HG03066 (cell line): ENCODE measurements at regions not wholly inside any gene's neighbourhood (a gene's known extent, or its start where the extent isn't known, plus 50 kb on each side); places are given as distances from the start of the nearest gene placed in this dataset.
"Not testable (repeated sequence)": the region's sequence is repeated elsewhere in the genome, so short reads cannot be mapped to it uniquely, and the experiment has no call there.

Experiments used
- ATAC-seq: cut with Tn5 transposase; IDR thresholded peaks from one replicate; pipeline ENCODE4 v1.9.1; 2021; ENCODE audit warnings: low read depth; ENCODE audit not compliant: unreplicated experiment

GRCh38 chr19:28642787-28643683 lies 569.9 kb downstream of the UQCRFS1 start:
- ATAC-seq: no peak

- no peak for ATAC-seq
Observed at GRCh38 chr19:28641395-28641794, 571.6 kb downstream of the UQCRFS1 start.

GRCh38 chr19:28640506-28640905 lies 572.4 kb downstream of the UQCRFS1 start:
- ATAC-seq: no peak

GRCh38 chr19:28638445-28638844 lies 574.5 kb downstream of the UQCRFS1 start:
- no peak for ATAC-seq

GRCh38 chr19:28636706-28637105 lies 576.2 kb downstream of the UQCRFS1 start:
- no peak for ATAC-seq

- no peak for ATAC-seq
Observed at GRCh38 chr19:28636016-28636629, 576.8 kb downstream of the UQCRFS1 start.

- no peak for ATAC-seq
Observed at GRCh38 chr19:28634837-28635236, 578.1 kb downstream of the UQCRFS1 start.

GRCh38 chr19:28634019-28634328 lies 579.0 kb downstream of the UQCRFS1 start:
- no peak for ATAC-seq

- ATAC-seq: no peak
Observed at GRCh38 chr19:28633319-28634018, 579.5 kb downstream of the UQCRFS1 start.

- ATAC-seq: no peak
Observed at GRCh38 chr19:28632371-28633080, 580.4 kb downstream of the UQCRFS1 start.

- ATAC-seq: no peak
Observed at GRCh38 chr19:28631961-28632360, 581.0 kb downstream of the UQCRFS1 start.

- no peak for ATAC-seq
Observed at GRCh38 chr19:28627669-28628068, 585.3 kb downstream of the UQCRFS1 start.

GRCh38 chr19:28626407-28626806 lies 586.5 kb downstream of the UQCRFS1 start:
- not testable (repeated sequence) for ATAC-seq

GRCh38 chr19:28619816-28620429 lies 593.0 kb downstream of the UQCRFS1 start:
- no peak for ATAC-seq

GRCh38 chr19:28618504-28618903 lies 594.4 kb downstream of the UQCRFS1 start:
- no peak for ATAC-seq

GRCh38 chr19:28615966-28616365 lies 597.0 kb downstream of the UQCRFS1 start:
- no peak for ATAC-seq

GRCh38 chr19:28615546-28615916 lies 597.4 kb downstream of the UQCRFS1 start:
- ATAC-seq: no peak

- no peak for ATAC-seq
Observed at GRCh38 chr19:28614634-28615545, 598.1 kb downstream of the UQCRFS1 start.

- no peak for ATAC-seq
Observed at GRCh38 chr19:28612275-28612769, 600.6 kb downstream of the UQCRFS1 start.
